Spleen (tissue), 11 donors: ENCODE measurements at regions not wholly inside any gene's neighbourhood (a gene's known extent, or its start where the extent isn't known, plus 50 kb on each side); places are given as distances from the start of the nearest gene placed in this dataset.

Experiments used
- DNase-seq: peaks from one replicate; pipeline ENCODE4 v3.0.0-alpha.2; 2020
- H3K27ac ChIP-seq, 8 donors: fragments of 200-600 bp; sonication (generic) in 7 of 8; 1 replicate in 4 of 8; 2 replicates in 4 of 8; pipeline versions ENCODE4 v1.5.0 to v1.8.0; 2016 to 2021; ENCODE audit warnings: inconsistent platforms in 4 of 8, mild to moderate bottlenecking in 4 of 8, moderate library complexity in 1 of 8
- H3K27me3 ChIP-seq, 7 donors: fragments of 200-600 bp; sonication (generic) in 6 of 7; replicated peaks in 1 of 7; 1 replicate in 4 of 7; 2 replicates in 3 of 7; pipeline versions ENCODE4 v1.5.0 to v1.8.0; 2016 to 2021; ENCODE audit warnings: inconsistent platforms in 3 of 7, mild to moderate bottlenecking in 1 of 7
- H3K36me3 ChIP-seq, 6 donors: fragments of 200-600 bp; sonication (generic) in 5 of 6; 1 replicate in 4 of 6; 2 replicates in 2 of 6; pipeline versions ENCODE4 v1.5.0 to v1.8.0; 2016 to 2021; ENCODE audit warnings: inconsistent platforms in 2 of 6
- H3K4me1 ChIP-seq, 6 donors: fragments of 200-600 bp; sonication (generic) in 5 of 6; 1 replicate in 3 of 6; 2 replicates in 3 of 6; pipeline versions ENCODE4 v1.5.0 to v1.8.0; 2016 to 2021; ENCODE audit warnings: inconsistent platforms in 3 of 6
- H3K4me3 ChIP-seq, 8 donors: fragments of 200-600 bp; sonication (generic) in 7 of 8; 1 replicate in 4 of 8; 2 replicates in 4 of 8; pipeline versions ENCODE4 v1.5.0 to v1.8.0; 2016 to 2021; ENCODE audit warnings: inconsistent platforms in 4 of 8, mild to moderate bottlenecking in 4 of 8, moderate library complexity in 2 of 8
- H3K9me3 ChIP-seq, 8 donors: fragments of 200-600 bp; sonication (generic) in 7 of 8; 1 replicate in 4 of 8; 2 replicates in 4 of 8; pipeline versions ENCODE4 v1.5.0 to v1.8.0; 2016 to 2021; ENCODE audit warnings: inconsistent platforms in 4 of 8
- POLR2A ChIP-seq, 3 donors: fragments of 450-650 bp; IDR thresholded peaks; one replicate each; pipeline ENCODE4 v1.5.1; 2017; ENCODE audit warnings: antibody characterized with exemption in 3 of 3, mild to moderate bottlenecking in 1 of 3
- POLR2AphosphoS5 ChIP-seq, 3 donors: sonication (generic); formaldehyde crosslinking; IDR thresholded peaks; one replicate each; pipeline ENCODE4 v1.5.1; 2017; ENCODE audit warnings: antibody characterized with exemption in 3 of 3
- WGBS, 5 donors: extraction: QIAGEN DNeasy Blood & Tissue Kit in 3 of 5; methylation state at CpG; one replicate each; pipeline versions ENCODE4 v1.1.5 to v1.1.7; 2013 to 2018; 5-methylcytosine and 5-hydroxymethylcytosine counted together
- intact Hi-C: fragments of 100-400 bp; cut with DNase I; formaldehyde crosslinking; loops from one replicate; pipeline ENCODE4 v1.15.0; 2023; ENCODE audit warnings: low total_unique reads
- TF ChIP-seq, protein P1 (sequence below), 11 experiments: fragments of 200-600 bp in 7 of 11; fragments of 450-650 bp in 4 of 11; sonication (generic) in 4 of 11; IDR thresholded peaks in 8 of 11; conservative IDR thresholded peaks in 3 of 11; 1 replicate in 7 of 11; 2 replicates in 4 of 11; pipeline versions ENCODE4 v1.4.0 to v1.8.0; 2016 to 2021; ENCODE audit warnings: antibody characterized with exemption in 11 of 11, inconsistent platforms in 4 of 11, mild to moderate bottlenecking in 1 of 11
- donor health status: healthy with polysubstance abuse.
- donor health status: DM: no; HTN: no; CAD: no; lungs with moderate emphysema.
- donor health status: DM: no; HTN: no; CAD: no.
- donor health status: Bipolar disorder and iron deficiency.
- donor health status: healthy.
- donor health status: DM: no; HTN: no; CAD: no.
- donor health status: DM: yes; HTN: yes; CAD: no.

DNA sequence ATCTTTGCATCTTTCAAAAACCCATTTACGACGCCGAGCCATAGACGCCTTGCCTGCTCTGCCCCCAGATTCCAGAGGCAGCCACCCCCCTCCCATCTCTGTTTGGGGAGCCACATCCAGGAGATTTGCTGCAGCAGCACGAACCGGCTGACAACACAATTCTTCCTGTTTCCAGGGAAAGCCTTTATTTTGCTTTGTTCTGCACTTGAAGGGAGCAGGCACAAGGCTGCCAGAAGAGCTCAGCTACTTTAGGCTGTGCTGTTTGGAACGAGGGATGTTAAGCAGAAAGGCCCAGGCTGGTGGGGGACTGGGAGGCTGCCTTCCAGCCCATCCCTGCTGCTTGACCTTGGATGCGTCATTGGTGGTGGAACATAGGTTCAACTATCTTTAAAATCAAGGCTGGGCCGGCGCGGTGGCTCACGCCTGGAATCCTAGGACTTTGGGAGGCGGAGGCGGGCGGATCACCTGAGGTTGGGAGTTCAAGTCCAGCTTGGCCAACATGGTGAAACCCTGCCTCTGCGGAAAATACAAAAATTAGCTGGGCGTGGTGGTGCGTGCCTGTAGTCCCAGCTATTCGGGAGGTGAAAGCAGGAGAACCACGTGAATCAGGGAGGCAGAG lies 243.9 kb downstream of the MIAT start:
- TF ChIP-seq, protein P1, sequence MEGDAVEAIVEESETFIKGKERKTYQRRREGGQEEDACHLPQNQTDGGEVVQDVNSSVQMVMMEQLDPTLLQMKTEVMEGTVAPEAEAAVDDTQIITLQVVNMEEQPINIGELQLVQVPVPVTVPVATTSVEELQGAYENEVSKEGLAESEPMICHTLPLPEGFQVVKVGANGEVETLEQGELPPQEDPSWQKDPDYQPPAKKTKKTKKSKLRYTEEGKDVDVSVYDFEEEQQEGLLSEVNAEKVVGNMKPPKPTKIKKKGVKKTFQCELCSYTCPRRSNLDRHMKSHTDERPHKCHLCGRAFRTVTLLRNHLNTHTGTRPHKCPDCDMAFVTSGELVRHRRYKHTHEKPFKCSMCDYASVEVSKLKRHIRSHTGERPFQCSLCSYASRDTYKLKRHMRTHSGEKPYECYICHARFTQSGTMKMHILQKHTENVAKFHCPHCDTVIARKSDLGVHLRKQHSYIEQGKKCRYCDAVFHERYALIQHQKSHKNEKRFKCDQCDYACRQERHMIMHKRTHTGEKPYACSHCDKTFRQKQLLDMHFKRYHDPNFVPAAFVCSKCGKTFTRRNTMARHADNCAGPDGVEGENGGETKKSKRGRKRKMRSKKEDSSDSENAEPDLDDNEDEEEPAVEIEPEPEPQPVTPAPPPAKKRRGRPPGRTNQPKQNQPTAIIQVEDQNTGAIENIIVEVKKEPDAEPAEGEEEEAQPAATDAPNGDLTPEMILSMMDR (IDR thresholded peaks at IDR 0.05 in 8 of 11, conservative IDR thresholded peaks at IDR 0.05 in 3 of 11) = no peak
- no peak for TF ChIP-seq POLR2A (IDR thresholded peaks at IDR 0.05)
- no peak for TF ChIP-seq POLR2AphosphoS5 (IDR thresholded peaks at IDR 0.05)
- 67 to 84% (median 75%) methylated on average over 20 of the region's 20 CpGs for WGBS, 5 donors
- Histone ChIP-seq H3K9me3 (no peaks in the 10 kb centered on the region), H3K4me3 (no peak overlapping the region), H3K4me1 (peaks cover 0 to 18% (median 9%) of the 10 kb centered on the region in 6 donors), H3K27me3 (peaks cover 0 to 69% (median 9%) of the 10 kb centered on the region in 7 donors), H3K36me3 (no peaks in the 10 kb centered on the region), H3K27ac (no peak overlapping the region)
- no peak for DNase-seq
- intact Hi-C loops = no loop called here

DNA sequence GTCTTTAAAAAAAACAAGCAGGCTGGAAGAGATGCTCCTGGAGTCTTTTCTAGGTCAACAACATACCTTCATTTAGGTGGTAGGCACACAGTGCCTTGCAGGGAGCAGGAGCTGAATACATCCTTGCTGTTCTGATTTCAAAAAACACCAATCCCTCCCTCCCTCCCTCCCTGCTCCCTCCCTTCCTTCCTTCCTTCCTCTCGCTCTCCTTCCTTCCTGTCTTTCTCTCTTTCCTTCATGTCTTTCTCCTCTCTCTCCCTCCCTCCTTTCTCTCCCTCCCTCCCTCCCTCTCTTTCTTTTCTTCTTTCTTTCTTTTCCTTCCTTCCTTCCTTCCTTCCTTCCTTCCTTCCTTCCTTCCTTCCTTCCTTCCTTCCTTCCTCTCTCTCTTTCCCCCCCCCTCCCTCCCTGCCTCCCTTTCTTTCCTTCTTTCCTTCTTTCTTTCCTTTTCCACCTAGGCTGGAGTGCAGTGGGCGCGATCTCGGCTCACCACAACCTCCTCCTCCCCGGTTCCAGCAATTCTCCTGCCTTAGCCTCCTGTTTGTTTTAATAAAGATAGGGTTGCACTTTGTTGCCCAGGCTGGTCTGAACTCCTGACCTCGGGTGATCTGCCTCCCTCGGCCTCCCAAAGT lies 245.1 kb downstream of the MIAT start:
- Histone ChIP-seq H3K36me3 (no peaks in the 10 kb centered on the region), H3K27ac (no peak overlapping the region), H3K4me3 (peak overlapping the region in 2 of 8 donors; percentile 9 to 52), H3K27me3 (peaks cover 0 to 63% (median 9%) of the 10 kb centered on the region in 7 donors), H3K4me1 (peaks cover 0 to 18% (median 9%) of the 10 kb centered on the region in 6 donors), H3K9me3 (no peaks in the 10 kb centered on the region)
- intact Hi-C loops = no loop called here
- DNase-seq = no peak
- 9 to 23% (median 18%) methylated on average over 7 of the region's 7 CpGs for WGBS, 5 donors
- TF ChIP-seq POLR2A (IDR thresholded peaks at IDR 0.05) (no peak), POLR2AphosphoS5 (IDR thresholded peaks at IDR 0.05) (no peak)
- TF ChIP-seq, protein P1 (IDR thresholded peaks at IDR 0.05 in 8 of 11, conservative IDR thresholded peaks at IDR 0.05 in 3 of 11) = no peak

DNA sequence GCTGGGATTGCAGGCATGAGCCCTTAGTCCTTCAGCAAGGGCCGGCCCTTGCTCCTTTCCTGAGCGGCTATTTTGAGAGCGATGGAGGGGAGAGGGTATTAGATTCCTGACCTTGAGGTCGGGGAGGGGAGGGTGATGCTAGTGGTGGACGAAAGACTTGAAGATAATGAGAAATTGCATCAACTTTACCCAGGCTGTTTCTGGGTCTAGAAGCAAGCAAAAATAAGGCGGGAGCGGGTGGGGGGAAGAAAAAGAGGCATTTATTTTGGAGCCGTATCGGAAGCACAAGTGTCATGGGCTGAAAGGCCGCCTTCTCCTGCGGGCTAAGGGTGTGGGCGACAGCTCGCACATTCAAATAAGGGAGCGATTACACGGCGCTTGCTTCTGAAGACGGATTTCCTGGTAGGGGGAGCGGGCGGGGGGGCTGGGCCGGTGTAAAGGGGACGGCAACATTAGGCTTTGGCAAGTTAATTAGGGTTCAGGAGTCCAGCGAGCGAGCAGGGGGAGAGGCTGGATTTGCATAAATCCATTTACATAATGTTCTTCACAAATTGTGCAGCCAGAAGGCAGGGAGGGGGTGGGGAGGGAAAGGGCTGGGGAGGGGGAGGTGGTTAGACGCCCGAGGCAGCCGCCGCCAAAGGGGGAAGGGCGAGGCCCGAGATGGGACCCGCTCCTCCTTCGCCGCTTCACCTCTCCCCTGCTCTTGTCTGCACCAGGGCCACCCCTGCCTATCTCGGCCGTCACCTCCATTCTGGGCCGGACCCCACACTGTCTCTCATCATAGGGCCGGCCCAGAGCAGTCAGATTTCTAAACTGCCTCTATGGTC lies 245.9 kb downstream of the MIAT start:
- Histone ChIP-seq H3K27ac (no peak overlapping the region), H3K4me1 (peaks cover 0 to 18% (median 9%) of the 10 kb centered on the region in 6 donors), H3K36me3 (no peaks in the 10 kb centered on the region), H3K4me3 (peak overlapping the region in 2 of 8 donors; percentile 9 to 52), H3K9me3 (no peaks in the 10 kb centered on the region), H3K27me3 (peaks cover 0 to 56% (median 9%) of the 10 kb centered on the region in 7 donors)
- intact Hi-C loops = no loop called here
- TF ChIP-seq POLR2A (IDR thresholded peaks at IDR 0.05) (no peak), POLR2AphosphoS5 (IDR thresholded peaks at IDR 0.05) (no peak)
- TF ChIP-seq, protein P1 (IDR thresholded peaks at IDR 0.05 in 8 of 11, conservative IDR thresholded peaks at IDR 0.05 in 3 of 11) = no peak
- 7 to 13% (median 8%) methylated on average over 36 of the region's 36 CpGs for WGBS, 5 donors
- DNase-seq = no peak

DNA sequence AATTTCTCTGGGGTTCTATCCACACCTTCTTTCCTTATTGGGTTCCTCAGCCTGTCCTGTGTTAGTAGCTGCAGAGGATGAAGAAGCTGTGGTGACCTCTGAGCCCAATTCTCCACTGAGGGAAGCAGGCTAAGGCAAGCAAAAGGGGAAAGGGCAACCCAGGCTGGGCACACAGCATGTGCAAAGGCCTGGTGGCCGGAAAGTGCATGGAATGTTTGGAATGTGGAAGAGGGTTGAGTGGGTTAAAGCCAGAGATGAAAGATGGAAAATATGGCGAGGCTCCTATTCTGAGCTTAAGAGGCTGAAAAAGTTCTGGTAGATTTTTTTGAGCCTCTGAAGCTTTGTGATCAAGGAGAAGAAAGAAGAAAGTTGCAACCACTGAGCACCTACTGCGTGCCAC lies 247.1 kb downstream of the MIAT start:
- Histone ChIP-seq H3K9me3 (peaks cover 0 to 10% (median 5%) of the 10 kb centered on the region in 8 donors), H3K4me3 (no peak overlapping the region), H3K4me1 (peaks cover 0 to 18% (median 9%) of the 10 kb centered on the region in 6 donors), H3K27ac (no peak overlapping the region), H3K36me3 (no peaks in the 10 kb centered on the region), H3K27me3 (peaks cover 0 to 44% (median 9%) of the 10 kb centered on the region in 7 donors)
- DNase-seq = no peak
- TF ChIP-seq, protein P1 (IDR thresholded peaks at IDR 0.05 in 8 of 11, conservative IDR thresholded peaks at IDR 0.05 in 3 of 11) = no peak
- TF ChIP-seq POLR2AphosphoS5 (IDR thresholded peaks at IDR 0.05) = no peak
- 46 to 70% (median 63%) methylated on average over 3 of the region's 3 CpGs for WGBS, 5 donors
- intact Hi-C loops = no loop called here
